GM18505 (cell line): ENCODE measurements at regions not wholly inside any gene's neighbourhood (a gene's known extent, or its start where the extent isn't known, plus 50 kb on each side); places are given as distances from the start of the nearest gene placed in this dataset.

Source experiments
- ATAC-seq: cut with Tn5 transposase; IDR thresholded peaks from one replicate; pipeline ENCODE4 v1.9.1; 2021; ENCODE audit not compliant: unreplicated experiment
- POLR2A ChIP-seq: IDR thresholded peaks from 4 replicates; pipeline ENCODE4 v1.6.1; 2011; ENCODE audit warnings: borderline replicate concordance; ENCODE audit not compliant: insufficient read depth, insufficient read length; ENCODE audit errors: extremely low read depth

- no peak for ATAC-seq
- no peak for TF ChIP-seq POLR2A
Observed at GRCh38 chr12:130068741-130069140, 93.5 kb upstream of the FZD10 start.

- ATAC-seq = no peak
- TF ChIP-seq POLR2A = no peak
Observed at GRCh38 chr12:130070126-130070611, 92.1 kb upstream of the FZD10 start.

GRCh38 chr12:130073721-130074120 lies 88.5 kb upstream of the FZD10 start:
- no peak for ATAC-seq
- no peak for TF ChIP-seq POLR2A

DNA sequence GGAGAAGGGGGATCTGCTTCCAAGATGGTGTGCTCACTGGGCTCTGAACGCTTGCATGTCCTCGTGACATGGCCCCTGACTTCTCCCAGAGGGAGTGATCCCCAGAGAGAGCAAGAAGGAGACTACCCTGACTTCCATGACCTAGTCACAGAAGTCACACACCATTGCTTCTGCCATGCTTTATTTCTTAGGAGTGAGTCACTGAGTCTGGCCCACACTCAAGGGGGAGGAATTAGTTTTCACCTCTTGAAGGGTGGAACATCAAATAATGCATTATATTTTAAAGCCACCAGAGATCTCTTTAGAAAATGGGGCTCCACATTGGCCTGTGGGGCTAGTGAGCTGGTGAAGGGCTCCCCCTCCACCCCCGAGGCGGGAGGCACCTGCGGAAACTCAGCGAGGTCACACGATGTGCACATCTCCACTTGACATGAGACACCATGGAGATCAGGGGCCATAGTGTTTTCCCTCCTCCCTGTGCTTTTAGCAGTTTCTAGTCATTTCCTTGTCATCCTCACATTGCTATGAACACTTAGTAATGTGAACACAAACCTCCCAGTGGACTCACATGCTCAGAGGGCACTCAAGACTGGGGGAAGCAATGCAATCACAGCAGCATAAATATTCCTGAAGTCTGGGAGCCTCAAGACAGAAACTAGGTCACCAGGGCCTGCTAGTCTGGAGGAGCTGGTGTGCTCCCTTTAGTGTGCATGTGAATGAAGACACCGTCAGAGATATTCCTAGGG lies 87.4 kb upstream of the FZD10 start:
- no peak for TF ChIP-seq POLR2A
- ATAC-seq = no peak

DNA sequence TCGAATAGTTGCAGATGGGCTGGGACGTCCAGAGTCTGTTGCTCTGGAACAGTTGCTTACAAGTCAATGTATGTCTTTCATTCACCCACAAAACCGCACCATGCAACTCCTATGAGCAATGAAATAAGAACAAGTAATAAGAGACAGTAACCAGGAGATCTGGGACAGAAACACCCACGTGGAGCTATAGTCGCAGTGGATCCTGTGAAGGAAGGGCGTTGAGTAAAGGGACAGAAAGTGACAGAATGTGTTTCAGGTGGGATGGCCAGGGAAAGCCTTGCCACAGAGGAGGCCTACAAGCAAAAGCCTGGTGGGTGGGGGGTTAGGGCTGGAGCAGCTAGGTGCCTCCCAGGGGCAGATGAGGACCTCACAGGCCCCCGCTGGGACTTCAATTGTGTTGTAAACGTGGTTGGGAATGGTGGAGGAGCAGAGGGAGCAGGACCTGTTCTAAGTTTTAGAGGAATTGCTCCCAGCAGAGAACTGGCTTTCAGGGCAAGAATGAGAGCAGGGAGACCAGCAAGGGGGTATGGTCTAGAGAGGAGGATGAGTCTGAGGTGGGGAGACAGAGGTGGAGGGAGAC lies 86.7 kb upstream of the FZD10 start:
- TF ChIP-seq POLR2A = no peak
- ATAC-seq = no peak

DNA sequence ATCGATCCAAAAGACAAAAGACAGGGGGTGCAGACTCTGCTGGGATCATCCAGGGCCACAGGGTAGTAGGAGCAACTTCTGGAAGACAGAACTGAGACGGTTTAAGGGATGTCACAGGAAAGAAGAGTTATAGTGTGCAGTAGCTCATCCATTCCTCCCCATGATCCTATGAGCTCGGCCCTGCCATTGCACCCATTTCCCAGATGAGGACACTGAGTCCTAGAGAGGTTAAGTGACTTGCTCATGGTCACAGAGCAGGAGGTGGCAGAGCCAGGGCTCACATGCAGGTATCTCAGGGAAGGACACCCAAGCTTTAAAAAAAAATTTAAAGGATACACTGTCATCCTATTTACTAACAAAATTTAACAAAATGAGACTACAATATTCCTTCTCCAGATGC lies 86.1 kb upstream of the FZD10 start:
- no peak for TF ChIP-seq POLR2A
- no peak for ATAC-seq

- no peak for TF ChIP-seq POLR2A
- no peak for ATAC-seq
Observed at GRCh38 chr12:130076752-130077151, 85.5 kb upstream of the FZD10 start.

GRCh38 chr12:130078852-130079251 lies 83.4 kb upstream of the FZD10 start:
- TF ChIP-seq POLR2A = no peak
- no peak for ATAC-seq

DNA sequence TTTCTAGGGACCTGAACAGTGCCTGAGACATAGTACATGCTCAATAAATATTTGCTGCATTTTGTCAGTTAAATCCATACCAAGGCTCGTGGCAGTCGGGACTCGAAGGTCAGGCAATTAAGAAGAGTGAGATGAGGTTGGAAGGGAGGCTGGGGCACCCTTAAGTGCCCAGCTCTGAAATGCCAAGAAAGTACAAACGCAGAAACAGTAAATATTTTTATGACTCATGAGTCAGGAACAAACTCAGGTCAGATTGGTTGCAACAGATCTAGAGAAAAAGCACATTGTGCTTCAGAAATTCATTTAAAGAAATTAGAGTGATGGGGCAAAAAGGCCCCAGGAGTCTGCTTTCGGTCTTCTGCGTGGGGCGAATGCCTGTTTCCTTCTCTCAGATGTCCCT lies 83.0 kb upstream of the FZD10 start:
- ATAC-seq = no peak
- no peak for TF ChIP-seq POLR2A

GRCh38 chr12:130080205-130080604 lies 82.1 kb upstream of the FZD10 start:
- TF ChIP-seq POLR2A = no peak
- no peak for ATAC-seq

DNA sequence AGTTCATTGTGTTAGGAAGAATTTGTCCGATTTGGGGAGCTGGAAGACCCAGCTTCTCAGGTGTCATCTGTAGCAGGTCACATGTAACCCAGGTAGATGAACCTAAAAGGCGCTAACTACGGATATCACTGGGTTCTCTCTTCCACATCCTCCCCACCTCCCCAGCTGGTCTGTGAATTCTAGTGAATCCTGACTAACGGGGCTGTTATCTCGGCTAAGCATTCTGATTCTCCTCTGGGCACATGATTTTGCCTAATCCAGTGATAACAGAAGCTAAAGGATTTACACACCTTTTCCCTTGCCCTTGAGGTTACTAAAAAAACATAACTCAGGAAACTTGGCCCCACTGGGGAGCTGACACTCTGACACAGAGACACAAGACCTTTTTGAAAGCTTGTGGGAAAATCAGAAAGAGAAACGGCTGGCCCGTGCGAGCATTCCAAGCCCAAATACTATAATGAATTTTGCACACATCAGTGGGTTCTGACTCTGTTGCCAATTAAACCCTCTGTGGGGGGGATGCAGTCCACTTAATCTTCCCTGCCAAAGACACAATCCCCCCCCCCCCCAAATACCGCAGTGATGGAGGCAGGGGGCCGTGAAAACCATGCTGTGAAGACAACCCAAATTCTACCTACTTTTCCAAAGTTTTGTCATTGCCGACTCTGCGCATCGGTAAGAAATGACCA lies 81.0 kb upstream of the FZD10 start:
- no peak for ATAC-seq
- TF ChIP-seq POLR2A = no peak

- TF ChIP-seq POLR2A = no peak
- no peak for ATAC-seq
Observed at GRCh38 chr12:130083002-130083401, 79.3 kb upstream of the FZD10 start.

- TF ChIP-seq POLR2A = no peak
- ATAC-seq = no peak
Observed at GRCh38 chr12:130083734-130084133, 78.5 kb upstream of the FZD10 start.

GRCh38 chr12:130084359-130084758 lies 77.9 kb upstream of the FZD10 start:
- TF ChIP-seq POLR2A = no peak
- no peak for ATAC-seq

DNA sequence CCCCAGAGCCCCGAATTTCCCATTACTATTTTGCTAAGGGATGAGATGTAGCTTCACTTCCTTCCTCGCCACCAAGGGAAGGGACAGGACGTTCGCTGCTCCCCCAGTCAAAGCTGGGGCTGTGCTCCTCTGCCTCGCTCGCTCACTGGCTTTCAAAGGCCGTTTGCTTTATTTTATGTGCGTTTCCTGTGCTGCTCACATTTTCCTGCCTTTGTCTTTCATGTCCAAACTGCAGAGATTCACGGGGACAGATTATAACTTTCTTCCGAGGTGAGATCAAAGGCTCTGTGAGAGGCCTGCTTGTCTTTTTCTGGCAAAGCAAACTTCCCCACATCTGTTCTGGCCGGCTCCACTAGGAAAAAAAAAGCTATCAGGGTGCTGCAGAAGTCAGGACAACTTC lies 76.0 kb upstream of the FZD10 start:
- no peak for ATAC-seq
- no peak for TF ChIP-seq POLR2A

GRCh38 chr12:130086797-130087196 lies 75.5 kb upstream of the FZD10 start:
- no peak for ATAC-seq
- no peak for TF ChIP-seq POLR2A
